Effector memory CD4-positive, alpha-beta T cell (primary cell): ENCODE measurements at regions not wholly inside any gene's neighbourhood (a gene's known extent, or its start where the extent isn't known, plus 50 kb on each side); places are given as distances from the start of the nearest gene placed in this dataset.
"Not testable (repeated sequence)": the region's sequence is repeated elsewhere in the genome, so short reads cannot be mapped to it uniquely, and the experiment has no call there.

Experiments
- DNase-seq, 3 donors: peaks; one replicate each; pipeline ENCODE4 v3.0.0-alpha.2; 2020
- H3K27ac ChIP-seq: 2 replicates; pipeline ENCODE4 v1.7.0; 2013; ENCODE audit warnings: mild to moderate bottlenecking, low read length, moderate library complexity; ENCODE audit not compliant: insufficient read depth, poor library complexity, severe bottlenecking
- H3K27me3 ChIP-seq: replicated peaks from 2 replicates; pipeline ENCODE4 v1.7.0; 2013; ENCODE audit warnings: mild to moderate bottlenecking, low read length; ENCODE audit not compliant: insufficient read depth, control insufficient read depth, poor library complexity, severe bottlenecking
- H3K36me3 ChIP-seq: 2 replicates; pipeline ENCODE4 v1.7.0; 2013; ENCODE audit warnings: mild to moderate bottlenecking, low read length, moderate library complexity; ENCODE audit not compliant: control insufficient read depth, insufficient read depth
- H3K4me1 ChIP-seq: 2 replicates; pipeline ENCODE4 v1.7.0; 2013; ENCODE audit warnings: low read length, mild to moderate bottlenecking; ENCODE audit not compliant: control insufficient read depth, insufficient read depth, poor library complexity, severe bottlenecking
- H3K4me3 ChIP-seq: 2 replicates; pipeline ENCODE4 v1.7.0; 2013; ENCODE audit warnings: low read length, low read depth, mild to moderate bottlenecking; ENCODE audit not compliant: insufficient read depth, poor library complexity, severe bottlenecking
- H3K9me3 ChIP-seq: 2 replicates; pipeline ENCODE4 v1.7.0; 2013; ENCODE audit warnings: mild to moderate bottlenecking, low read length, moderate library complexity; ENCODE audit not compliant: control insufficient read depth

GRCh38 chr13:87582399-87582798 lies 88.8 kb upstream of the SLITRK5 start:
- H3K36me3 ChIP-seq: no peaks in the 10 kb centered on the region
- no peaks in the 10 kb centered on the region for H3K27me3 ChIP-seq
- H3K9me3 ChIP-seq: no peaks in the 10 kb centered on the region
- no peak overlapping the region for H3K4me3 ChIP-seq
- no peak overlapping the region for H3K27ac ChIP-seq
- DNase-seq: no peak
- H3K4me1 ChIP-seq: no peaks in the 10 kb centered on the region

- H3K27me3 ChIP-seq: no peaks in the 10 kb centered on the region
Observed at GRCh38 chr13:87590518-87590917, 80.7 kb upstream of the SLITRK5 start.

GRCh38 chr13:87604437-87604836 lies 66.7 kb upstream of the SLITRK5 start:
- DNase-seq, H3K36me3 ChIP-seq, H3K4me1 ChIP-seq, H3K4me3 ChIP-seq, H3K9me3 ChIP-seq, H3K27ac ChIP-seq, H3K27me3 ChIP-seq: not testable (repeated sequence)

More at GRCh38 chr13:87590518-87590917, 80.7 kb upstream of the SLITRK5 start:
- Histone ChIP-seq H3K4me3 (no peak overlapping the region), H3K36me3 (no peaks in the 10 kb centered on the region), H3K9me3 (peaks cover 3% of the 10 kb centered on the region), H3K27ac (no peak overlapping the region), H3K4me1 (no peaks in the 10 kb centered on the region)
- DNase-seq: no peak

DNA sequence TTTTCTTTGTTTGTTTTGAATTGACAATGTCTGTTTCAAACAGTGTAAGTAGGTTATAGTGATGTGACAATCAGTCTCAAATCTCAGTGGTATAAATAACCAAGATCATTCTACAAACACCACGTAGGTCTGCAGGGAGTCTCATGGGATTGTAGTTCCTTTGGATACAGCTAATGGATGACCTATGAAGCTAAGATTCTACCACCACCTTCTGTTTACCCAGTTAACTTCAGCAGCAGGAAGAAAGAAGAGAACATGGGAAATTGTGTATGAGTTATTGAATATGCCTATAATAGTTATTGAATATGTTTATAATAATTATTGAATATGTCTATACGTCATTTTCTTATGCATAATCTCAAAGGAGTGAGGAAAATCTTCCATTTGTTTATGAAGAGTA lies 63.9 kb upstream of the SLITRK5 start:
- Histone ChIP-seq H3K4me3 (no peak overlapping the region), H3K36me3 (no peaks in the 10 kb centered on the region)
- DNase-seq: no peak

DNA sequence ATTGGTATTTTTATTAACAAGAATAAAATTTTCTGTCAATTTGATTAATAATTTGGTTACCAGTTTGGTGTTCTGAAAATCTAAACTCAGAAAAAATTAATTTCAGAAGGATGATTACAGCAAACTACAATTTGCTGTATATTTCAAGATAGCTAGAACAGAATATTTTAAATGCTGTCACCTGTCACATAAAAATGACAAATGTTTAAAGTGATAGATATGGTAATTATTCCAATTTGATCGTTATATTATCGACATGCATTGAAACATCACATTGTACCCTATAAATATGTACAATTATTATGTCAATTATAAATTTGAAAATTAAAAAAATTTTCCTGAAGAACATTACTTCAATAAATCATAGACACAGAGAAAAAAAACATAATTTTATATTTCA lies 56.9 kb upstream of the SLITRK5 start:
- no peak for DNase-seq
- H3K4me1 ChIP-seq: no peaks in the 10 kb centered on the region
- no peak overlapping the region for H3K27ac ChIP-seq
- no peaks in the 10 kb centered on the region for H3K27me3 ChIP-seq
- no peaks in the 10 kb centered on the region for H3K9me3 ChIP-seq
- H3K4me3 ChIP-seq: no peak overlapping the region
- no peaks in the 10 kb centered on the region for H3K36me3 ChIP-seq

More for the DNA sequence above, 63.9 kb upstream of the SLITRK5 start:
- Histone ChIP-seq H3K27me3 (no peaks in the 10 kb centered on the region), H3K27ac (no peak overlapping the region), H3K9me3 (no peaks in the 10 kb centered on the region), H3K4me1 (no peaks in the 10 kb centered on the region)
